ENCODE measurements at regions not wholly inside any gene's neighbourhood (a gene's known extent, or its start where the extent isn't known, plus 50 kb on each side); places are given as distances from the start of the nearest gene placed in this dataset.

- no peak for DNase-seq
Observed at GRCh38 chr17:34156741-34157589, 98.1 kb upstream of the CCL2 start.

GRCh38 chr17:34161690-34162089, 93.4 kb upstream of the CCL2 start:
- DNase-seq = no peak

GRCh38 chr17:34163123-34163522, 92.0 kb upstream of the CCL2 start:
- no peak for DNase-seq

DNA sequence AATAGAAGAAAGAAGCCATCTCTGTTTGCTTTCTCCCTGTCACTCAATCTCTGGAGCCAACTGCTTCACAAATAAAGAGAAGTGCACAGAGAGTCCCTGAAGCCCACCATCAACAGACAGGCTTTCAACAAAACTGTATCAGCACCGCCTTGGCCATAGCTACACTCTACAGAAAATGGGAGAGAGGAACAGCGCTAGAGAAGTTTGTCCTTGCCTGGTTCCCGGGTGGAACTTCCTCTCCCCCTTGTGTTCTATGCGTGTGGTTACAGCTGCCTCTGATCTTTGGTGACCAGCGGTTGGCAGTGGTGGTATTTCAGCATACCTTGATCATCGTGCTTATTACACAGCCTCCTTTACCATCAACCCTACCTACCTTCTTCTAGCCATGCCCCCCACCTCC, 91.4 kb upstream of the CCL2 start:
- DNase-seq = no peak

DNA sequence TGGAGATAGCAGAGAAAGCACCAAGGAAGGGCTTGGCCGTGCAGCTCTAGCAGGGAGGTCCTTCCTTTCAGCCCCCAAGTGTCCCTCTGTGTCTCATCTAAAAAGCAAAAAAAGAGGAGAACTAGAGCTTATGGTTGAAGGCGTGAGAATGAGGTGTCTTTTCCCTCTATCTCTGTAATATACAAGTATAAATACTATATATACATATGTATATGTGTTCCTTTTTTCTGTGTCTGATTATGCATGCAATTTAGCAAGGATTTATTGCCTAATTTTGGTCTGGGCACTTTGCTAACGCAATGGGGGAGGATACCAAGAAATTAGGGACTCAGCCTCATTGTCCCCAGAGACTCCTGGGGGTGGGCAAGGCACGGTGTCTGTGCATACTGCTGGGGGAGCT, 90.2 kb upstream of the CCL2 start:
- no peak for DNase-seq

DNA sequence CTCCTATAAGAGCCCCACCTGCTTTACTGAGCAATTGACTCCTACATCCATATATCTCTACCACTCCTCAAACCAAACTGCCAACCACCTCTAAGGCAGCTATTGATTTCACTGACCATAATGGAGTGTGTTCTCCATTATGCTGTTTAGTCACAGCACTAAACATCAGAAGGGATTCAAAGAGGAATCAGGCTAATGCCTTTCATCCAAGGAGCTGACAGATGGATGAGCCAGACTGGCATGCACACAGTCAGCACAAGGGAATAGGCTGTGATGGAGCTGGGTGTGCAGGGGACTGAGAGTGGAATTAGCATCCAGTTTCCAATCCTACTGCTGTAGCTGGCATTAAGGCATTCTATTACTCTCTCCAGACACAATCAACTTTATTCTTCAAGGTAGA, 88.7 kb upstream of the CCL2 start:
- DNase-seq = no peak

DNA sequence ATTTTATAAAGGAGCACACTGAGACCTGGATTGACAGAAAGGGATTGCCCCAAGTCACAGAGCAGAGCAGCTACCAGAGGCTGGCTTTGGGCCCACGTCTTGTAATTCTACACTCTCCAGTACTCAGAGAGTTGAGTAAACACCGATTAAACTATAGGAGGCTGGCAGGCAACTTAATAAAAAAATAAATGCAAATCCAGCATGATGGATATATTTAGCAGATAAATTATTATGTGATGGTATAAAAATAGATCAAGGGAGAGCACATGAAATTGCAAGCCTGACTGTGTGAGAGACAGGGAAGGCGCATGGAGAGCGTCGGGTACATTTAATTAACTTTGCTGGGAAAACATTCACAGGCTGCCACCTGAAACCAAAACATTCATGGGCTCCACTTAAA, 87.7 kb upstream of the CCL2 start:
- DNase-seq = peak; percentile 20

- no peak for DNase-seq
Observed at GRCh38 chr17:34168989-34169388, 86.1 kb upstream of the CCL2 start.

- DNase-seq = no peak
Observed at GRCh38 chr17:34169496-34169895, 85.6 kb upstream of the CCL2 start.

DNA sequence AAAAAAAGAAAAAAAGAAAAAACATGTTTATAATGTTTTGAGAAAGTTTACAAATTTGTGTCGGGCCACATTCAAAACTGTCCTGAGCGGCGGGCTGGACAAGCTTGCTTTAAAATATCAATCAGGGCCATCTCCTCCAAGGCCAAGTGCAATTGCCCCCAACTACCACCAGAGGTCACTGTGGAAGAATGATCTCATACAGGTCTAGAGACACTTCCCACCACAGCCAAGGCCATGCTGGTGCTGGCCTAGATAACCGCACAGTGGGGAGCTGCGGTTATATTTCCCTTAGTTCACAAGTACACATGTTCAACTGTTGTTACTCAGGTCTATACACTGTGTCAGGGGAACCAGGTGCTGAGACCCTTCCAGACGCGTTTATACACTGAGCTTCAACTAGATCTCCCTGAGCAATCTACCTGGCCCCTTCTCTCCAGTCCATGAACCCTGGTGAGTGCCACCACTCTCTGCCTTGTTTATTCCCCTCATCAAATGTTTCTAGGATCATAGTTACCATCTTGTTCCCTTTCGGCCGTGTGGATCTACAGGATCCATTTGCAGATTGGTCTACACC, 83.8 kb upstream of the CCL2 start:
- no peak for DNase-seq

GRCh38 chr17:34172390-34172918, 82.6 kb upstream of the CCL2 start:
- no peak for DNase-seq

GRCh38 chr17:34173241-34173640, 81.8 kb upstream of the CCL2 start:
- no peak for DNase-seq

- DNase-seq = no peak
Observed at GRCh38 chr17:34174496-34174895, 80.6 kb upstream of the CCL2 start.

DNA sequence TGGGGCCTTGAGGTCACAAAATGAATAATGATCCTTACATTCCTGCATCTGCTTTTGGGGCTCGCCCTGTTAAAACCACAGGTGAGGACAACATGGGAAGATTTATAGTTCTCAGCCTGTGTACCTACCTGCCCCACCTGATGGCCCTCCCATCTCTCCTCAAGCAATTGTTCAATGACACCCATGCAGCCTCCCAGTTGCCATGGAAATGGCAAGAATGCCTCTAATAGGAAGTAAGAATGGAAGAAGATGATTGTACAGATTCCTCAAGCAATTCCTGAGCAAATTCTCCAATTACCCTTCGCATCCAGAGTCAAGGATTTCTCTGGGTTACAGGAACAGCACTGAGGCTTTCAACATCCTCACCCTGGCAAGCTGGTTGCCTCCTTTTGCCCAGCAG, 78.6 kb upstream of the CCL2 start:
- no peak for DNase-seq

GRCh38 chr17:34177642-34178041, 77.4 kb upstream of the CCL2 start:
- DNase-seq = no peak

GRCh38 chr17:34178092-34178491, 77.0 kb upstream of the CCL2 start:
- DNase-seq = no peak

GRCh38 chr17:34182036-34182803, 72.9 kb upstream of the CCL2 start:
- DNase-seq = no peak

GRCh38 chr17:34195987-34196386, 59.1 kb upstream of the CCL2 start:
- DNase-seq = no peak

GRCh38 chr17:34198519-34198918, 56.6 kb upstream of the CCL2 start:
- DNase-seq = no peak

DNA sequence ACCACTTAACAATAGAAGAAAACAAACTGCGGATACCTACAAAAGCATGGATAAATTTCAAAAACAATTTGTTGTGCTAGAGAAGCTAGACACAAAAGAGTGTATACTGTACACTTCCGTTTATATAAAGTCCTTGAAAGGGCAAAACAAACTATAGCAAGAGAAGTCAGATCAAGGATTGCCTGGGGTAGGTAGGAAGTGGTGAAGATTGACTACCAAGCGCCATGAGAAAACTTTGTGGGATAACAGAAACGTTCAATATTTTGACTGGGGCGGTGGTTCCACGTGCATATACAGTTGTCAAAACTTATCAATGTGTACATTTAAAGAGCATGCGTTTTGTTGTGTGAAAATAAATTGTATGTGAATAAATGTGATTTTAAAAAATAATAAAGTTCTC, 55.6 kb upstream of the CCL2 start:
- DNase-seq = no peak

GRCh38 chr17:34199932-34200534, 55.1 kb upstream of the CCL2 start:
- peak; percentile 82 for DNase-seq

DNA sequence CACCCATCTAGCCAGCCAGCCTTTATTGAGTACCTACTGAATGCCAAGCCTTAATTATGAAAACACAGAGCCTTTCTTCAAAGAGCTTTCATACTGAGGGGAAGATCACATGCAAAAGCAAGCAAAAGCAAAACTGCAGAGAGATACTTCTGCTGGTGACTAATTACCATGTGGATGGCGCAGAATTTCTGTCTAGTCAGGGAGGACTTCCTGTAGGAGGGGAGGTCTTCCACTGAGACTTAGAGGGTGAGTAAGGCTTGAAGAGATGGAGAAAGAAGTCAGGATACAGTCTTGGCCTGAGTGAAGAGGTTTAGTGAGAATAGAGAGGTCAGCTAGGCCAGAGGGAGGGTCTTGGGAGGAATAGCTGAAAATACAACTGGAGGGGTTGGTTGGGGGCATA, 53.9 kb upstream of the CCL2 start:
- DNase-seq = no peak

DNA sequence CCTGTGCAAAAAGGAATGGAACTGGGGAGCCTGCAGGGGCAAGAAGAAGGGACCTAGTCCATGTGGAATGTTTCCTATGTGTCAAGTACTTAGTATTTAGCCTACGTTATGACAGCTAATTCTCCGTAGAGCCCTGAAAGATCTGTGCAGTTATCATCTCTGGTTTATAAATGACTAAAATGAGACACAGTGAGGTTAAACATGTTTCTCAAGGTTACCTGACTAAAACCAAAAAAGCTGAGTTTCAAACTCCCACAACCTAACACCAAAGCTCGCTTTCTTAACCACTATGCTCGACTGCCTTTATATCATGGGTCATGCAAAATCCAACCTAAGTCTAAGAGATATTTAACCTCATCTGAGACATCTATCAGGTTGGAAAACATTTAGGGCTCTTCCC, 53.3 kb upstream of the CCL2 start:
- DNase-seq = no peak

Data from NCI-H187 treated with DMSO at 0.1 percent for 48 hours (cell line).